ENCODE measurements at regions not wholly inside any gene's neighbourhood (a gene's known extent, or its start where the extent isn't known, plus 50 kb on each side); places are given as distances from the start of the nearest gene placed in this dataset.

DNA sequence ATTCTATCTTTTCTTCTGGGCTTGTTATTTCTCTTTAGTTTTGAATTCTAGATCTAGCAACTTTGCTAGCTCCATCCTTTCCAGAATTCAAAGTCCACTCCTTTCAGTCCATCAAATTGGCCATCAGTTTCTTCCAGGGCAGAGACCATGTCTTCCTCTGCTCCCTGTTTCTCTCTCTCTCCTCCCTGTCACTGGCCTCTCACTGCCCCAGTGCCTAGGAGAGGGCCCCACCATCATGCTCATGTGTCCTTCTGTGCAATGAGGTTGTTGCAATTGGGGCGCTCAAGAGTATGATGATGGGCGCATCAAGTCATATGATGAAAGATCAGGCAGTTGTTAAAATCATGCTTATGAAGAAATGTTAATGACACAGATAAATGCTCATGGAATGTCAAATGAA, 159.2 kb upstream of the HS6ST1 start:
- no peaks in the 10 kb centered on the region for H3K9me3 ChIP-seq (ENCODE audit: low read depth, low read length, poor library complexity, severe bottlenecking)
- no peak for DNase-seq (ENCODE audit: low spot score)
- no peak overlapping the region for H3K4me3 ChIP-seq (ENCODE audit: low read depth, low read length, poor library complexity, severe bottlenecking)
- no peaks in the 10 kb centered on the region for H3K36me3 ChIP-seq (ENCODE audit: insufficient read depth, low read length, poor library complexity, severe bottlenecking)
- TF ChIP-seq, protein P1, sequence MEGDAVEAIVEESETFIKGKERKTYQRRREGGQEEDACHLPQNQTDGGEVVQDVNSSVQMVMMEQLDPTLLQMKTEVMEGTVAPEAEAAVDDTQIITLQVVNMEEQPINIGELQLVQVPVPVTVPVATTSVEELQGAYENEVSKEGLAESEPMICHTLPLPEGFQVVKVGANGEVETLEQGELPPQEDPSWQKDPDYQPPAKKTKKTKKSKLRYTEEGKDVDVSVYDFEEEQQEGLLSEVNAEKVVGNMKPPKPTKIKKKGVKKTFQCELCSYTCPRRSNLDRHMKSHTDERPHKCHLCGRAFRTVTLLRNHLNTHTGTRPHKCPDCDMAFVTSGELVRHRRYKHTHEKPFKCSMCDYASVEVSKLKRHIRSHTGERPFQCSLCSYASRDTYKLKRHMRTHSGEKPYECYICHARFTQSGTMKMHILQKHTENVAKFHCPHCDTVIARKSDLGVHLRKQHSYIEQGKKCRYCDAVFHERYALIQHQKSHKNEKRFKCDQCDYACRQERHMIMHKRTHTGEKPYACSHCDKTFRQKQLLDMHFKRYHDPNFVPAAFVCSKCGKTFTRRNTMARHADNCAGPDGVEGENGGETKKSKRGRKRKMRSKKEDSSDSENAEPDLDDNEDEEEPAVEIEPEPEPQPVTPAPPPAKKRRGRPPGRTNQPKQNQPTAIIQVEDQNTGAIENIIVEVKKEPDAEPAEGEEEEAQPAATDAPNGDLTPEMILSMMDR (conservative IDR thresholded peaks at IDR 0.05; ENCODE audit: low read depth, low read length) = no peak
- POLR2A ChIA-PET (ENCODE audit: low non-redundant PET) = no interaction called here
- peaks cover 7% of the 10 kb centered on the region for H3K4me1 ChIP-seq (ENCODE audit: insufficient read depth, low read length, poor library complexity, severe bottlenecking)
- H3K27me3 ChIP-seq (replicated peaks; ENCODE audit: insufficient read depth, low read depth, low read length, poor library complexity) = no peaks in the 10 kb centered on the region
- no TSS peak for BruUV-seq (replicated peaks)
- intact Hi-C loops (cut with micrococcal nuclease; ENCODE audit: unreplicated experiment) = no loop called here
- H3K27ac ChIP-seq (ENCODE audit: low read depth, low read length, poor library complexity, severe bottlenecking) = no peak overlapping the region
- CTCF ChIA-PET = no interaction called here

DNA sequence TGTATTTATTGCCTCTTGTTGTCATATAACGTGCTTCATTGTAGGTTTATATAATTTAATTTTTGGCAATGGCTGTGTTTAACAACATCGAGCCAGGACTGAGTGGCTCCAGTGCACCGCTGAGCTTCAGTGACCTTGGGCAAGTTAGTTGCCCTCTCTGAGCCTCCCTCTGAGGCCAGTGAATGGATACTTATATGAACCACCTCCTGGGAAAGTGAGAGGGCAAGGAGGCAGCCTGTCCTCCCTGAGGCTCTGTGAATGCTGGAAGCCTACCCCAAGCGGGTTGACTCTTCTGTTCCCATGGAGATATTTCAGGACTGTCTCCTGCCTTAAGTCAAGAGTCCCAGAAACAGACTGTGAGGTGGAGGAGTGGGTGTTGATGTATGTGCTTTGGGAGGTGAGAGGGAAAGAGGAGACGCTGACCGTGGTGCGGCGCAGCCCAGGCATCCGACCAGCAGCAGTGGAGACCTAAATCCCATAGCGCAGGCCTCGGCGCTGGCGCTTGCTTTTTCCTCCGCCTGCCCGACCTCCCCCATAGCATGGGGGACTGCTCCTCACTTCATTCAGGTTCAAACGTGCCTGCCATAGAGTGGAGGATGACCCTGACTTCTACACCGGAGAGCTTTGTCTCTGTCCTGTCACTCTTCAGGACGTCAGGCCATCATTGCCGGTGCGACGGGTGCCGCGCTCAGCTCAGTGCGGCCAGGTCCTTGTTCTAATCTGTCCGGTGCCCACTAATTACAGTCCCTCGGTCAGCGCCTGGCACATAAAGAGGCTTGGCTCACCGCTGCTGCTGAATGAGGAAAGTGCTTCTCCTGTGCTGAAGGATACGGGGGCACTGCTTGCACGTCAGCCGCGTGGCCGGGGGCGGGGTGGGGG, 167.3 kb upstream of the HS6ST1 start:
- Histone ChIP-seq H3K9me3 (ENCODE audit: low read depth, low read length, poor library complexity, severe bottlenecking) (no peaks in the 10 kb centered on the region), H3K36me3 (ENCODE audit: insufficient read depth, low read length, poor library complexity, severe bottlenecking) (no peaks in the 10 kb centered on the region), H3K4me1 (ENCODE audit: insufficient read depth, low read length, poor library complexity, severe bottlenecking) (no peaks in the 10 kb centered on the region), H3K27me3 (replicated peaks; ENCODE audit: insufficient read depth, low read depth, low read length, poor library complexity) (no peaks in the 10 kb centered on the region), H3K4me3 (ENCODE audit: low read depth, low read length, poor library complexity, severe bottlenecking) (no peak overlapping the region), H3K27ac (ENCODE audit: low read depth, low read length, poor library complexity, severe bottlenecking) (no peak overlapping the region)
- intact Hi-C loops (cut with micrococcal nuclease; ENCODE audit: unreplicated experiment) = no loop called here
- DNase-seq (ENCODE audit: low spot score) = no peak
- ChIA-PET POLR2A (ENCODE audit: low non-redundant PET) (no interaction called here), CTCF (no interaction called here)
- no TSS peak for BruUV-seq (replicated peaks)
- TF ChIP-seq EZH2 (IDR thresholded peaks at IDR 0.05; ENCODE audit: borderline replicate concordance, low read depth, low read length, poor library complexity, severe bottlenecking) = no peak
- TF ChIP-seq, protein P1 (conservative IDR thresholded peaks at IDR 0.05; ENCODE audit: low read depth, low read length) = no peak

DNA sequence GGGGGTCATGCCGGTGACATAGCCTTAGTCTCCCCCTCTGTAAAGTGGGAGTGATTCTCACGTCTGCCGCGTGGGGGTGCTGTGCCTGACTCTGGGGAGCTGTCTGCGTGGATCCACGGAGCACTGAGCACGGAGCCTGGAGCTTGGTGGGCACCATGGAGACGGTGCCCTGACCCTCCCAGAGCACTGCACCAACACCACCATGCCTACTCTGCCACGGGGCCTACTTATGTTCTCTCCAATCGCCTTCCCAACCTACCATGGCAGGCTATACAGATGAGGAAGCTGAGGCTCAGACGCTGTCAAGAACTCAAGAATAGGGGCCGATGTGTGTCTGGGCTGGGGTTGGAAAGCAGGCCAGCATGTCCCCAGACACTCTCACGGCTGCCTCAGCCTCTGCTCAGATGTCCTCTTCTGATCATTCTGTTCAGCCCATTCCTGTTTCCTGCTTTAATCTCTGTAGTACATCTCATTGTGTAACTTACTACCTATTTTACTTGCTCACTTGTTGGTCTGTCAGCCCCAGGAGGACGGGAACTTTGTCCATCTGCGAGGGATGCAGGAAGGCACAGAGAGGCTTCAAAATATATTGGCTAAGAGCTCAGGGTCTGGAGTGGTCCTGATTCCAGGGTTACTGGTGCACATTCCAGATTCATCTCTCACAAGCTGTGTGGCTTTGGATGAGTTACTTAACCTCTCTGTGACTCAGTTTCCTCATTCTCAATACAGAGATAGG, 168.1 kb upstream of the HS6ST1 start:
- Histone ChIP-seq H3K27ac (ENCODE audit: low read depth, low read length, poor library complexity, severe bottlenecking) (no peak overlapping the region), H3K9me3 (ENCODE audit: low read depth, low read length, poor library complexity, severe bottlenecking) (no peaks in the 10 kb centered on the region), H3K27me3 (replicated peaks; ENCODE audit: insufficient read depth, low read depth, low read length, poor library complexity) (no peaks in the 10 kb centered on the region), H3K4me3 (ENCODE audit: low read depth, low read length, poor library complexity, severe bottlenecking) (no peak overlapping the region), H3K4me1 (ENCODE audit: insufficient read depth, low read length, poor library complexity, severe bottlenecking) (no peaks in the 10 kb centered on the region), H3K36me3 (ENCODE audit: insufficient read depth, low read length, poor library complexity, severe bottlenecking) (no peaks in the 10 kb centered on the region)
- intact Hi-C loops (cut with micrococcal nuclease; ENCODE audit: unreplicated experiment) = no loop called here
- TF ChIP-seq, protein P1 (conservative IDR thresholded peaks at IDR 0.05; ENCODE audit: low read depth, low read length) = no peak
- no peak for TF ChIP-seq EZH2 (IDR thresholded peaks at IDR 0.05; ENCODE audit: borderline replicate concordance, low read depth, low read length, poor library complexity, severe bottlenecking)
- CTCF ChIA-PET = no interaction called here
- no peak for DNase-seq (ENCODE audit: low spot score)
- POLR2A ChIA-PET (ENCODE audit: low non-redundant PET) = no interaction called here
- BruUV-seq (replicated peaks) = no TSS peak

All from A673 (cell line).